Suppressor macrophage treated with lipopolysaccharide for 4 hours (primary cell): ENCODE measurements at regions not wholly inside any gene's neighbourhood (a gene's known extent, or its start where the extent isn't known, plus 50 kb on each side); places are given as distances from the start of the nearest gene placed in this dataset.
"Not testable (repeated sequence)": the region's sequence is repeated elsewhere in the genome, so short reads cannot be mapped to it uniquely, and the experiment has no call there.

Experiments
- DNase-seq: peaks from one replicate; pipeline ENCODE4 v3.0.0-alpha.2; 2020

GRCh38 chr1:30229960-30230359 is 493.4 kb downstream of the MATN1 start:
- DNase-seq, result no peak

DNA sequence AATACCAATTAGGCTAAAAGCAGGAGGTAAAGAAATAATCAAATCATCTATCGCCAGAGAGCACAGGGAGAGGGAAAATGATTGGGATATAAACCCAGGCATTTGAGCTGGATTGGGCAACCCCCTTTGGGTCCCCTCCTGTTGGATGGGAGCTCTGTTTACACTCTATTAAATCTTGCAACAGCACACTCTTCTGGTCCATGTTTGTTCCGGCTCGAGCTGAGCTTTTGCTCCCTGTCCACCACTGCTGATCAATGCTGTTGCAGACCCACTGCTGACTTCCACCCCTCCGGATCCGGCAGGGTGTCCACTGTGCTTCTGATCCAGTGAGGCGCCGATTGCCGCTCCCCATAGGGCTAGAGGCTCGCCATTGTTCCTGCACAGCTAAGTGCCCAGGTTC is 493.8 kb downstream of the MATN1 start:
- DNase-seq, result no peak

GRCh38 chr1:30226648-30227047 is 496.7 kb downstream of the MATN1 start:
- no peak for DNase-seq

DNA sequence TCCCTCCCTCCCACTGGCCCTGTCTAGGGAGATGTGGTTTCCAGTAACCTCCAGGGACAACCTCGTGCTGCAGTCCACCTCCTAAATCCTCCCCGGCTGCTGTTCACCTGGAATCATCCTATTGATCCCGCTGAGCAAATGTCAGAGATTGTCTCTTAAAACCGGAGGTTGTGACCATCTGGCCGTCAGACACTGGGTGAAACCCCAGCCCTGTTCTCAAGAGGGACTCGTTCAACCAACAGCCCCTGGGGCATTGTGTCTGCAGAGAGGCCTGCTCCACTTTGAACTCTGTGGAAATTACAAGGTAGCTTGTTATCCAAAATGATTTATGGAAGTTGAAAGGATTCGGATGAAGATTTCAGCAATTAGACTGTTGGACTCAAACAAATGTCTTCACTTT is 498.0 kb downstream of the MATN1 start:
- no peak for DNase-seq

GRCh38 chr1:30219675-30220074 is 503.7 kb downstream of the MATN1 start:
- DNase-seq, result no peak

DNA sequence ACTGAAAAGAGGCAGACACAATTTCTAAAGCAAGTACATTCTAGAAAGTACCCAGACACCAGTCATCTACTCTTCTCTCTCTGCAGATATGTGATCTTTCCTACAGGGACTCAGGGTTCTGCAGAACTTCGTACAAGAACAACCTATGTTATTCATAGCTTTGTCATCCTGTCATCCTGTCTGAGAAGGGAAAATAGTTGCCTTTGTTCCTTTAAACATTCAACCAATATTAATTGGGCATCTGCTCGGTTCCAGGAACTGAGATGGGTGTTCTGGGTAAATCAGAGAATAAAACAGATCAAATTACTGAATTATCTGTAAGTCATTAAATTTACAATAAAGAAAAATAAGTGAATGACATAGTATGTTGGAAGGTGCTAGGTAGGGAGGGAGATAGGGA is 504.9 kb downstream of the MATN1 start:
- DNase-seq, result no peak

- no peak for DNase-seq
Observed at GRCh38 chr1:30216602-30217001, 506.8 kb downstream of the MATN1 start.

DNA sequence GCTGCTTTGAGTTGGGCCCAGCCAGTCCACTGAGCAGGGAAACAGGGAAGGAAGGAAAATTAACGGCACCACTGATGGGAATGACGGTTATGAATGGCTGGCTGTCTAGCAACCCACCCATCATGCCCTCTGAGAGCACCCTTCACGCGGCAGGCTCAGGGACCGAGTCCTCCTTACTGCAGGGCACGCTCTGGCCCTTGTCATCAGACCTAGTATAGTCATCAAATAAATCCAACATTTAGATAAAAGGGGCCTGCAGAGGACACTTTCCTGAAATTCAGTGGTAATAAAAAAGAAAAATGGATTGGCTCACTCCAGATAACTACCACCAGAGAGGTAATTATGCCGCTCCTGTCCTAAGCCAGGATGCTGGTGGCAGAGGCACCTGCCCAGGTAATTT is 509.4 kb downstream of the MATN1 start:
- DNase-seq, result no peak

GRCh38 chr1:30207962-30208361 is 515.4 kb downstream of the MATN1 start:
- not testable (repeated sequence) for DNase-seq

DNA sequence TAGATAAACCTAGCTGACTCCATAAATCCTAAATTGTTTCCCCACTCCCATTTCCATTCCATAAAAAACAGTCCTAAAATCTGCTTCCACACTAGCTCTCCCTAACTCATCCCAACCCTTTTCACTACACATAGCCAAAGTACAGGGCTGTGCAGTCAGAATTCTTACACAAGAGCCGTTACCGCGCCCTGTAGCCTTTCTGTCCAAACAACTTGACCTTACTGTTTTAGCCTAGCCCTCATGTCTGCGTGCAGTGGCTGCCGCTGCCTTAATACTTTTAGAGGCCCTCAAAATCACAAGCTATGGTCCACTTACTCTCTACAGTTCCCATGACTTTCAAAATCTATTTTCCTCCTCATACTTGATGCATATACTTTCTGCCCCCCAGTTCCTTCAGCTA is 516.8 kb downstream of the MATN1 start:
- not testable (repeated sequence) for DNase-seq

- not testable (repeated sequence) for DNase-seq
Observed at GRCh38 chr1:30204916-30205315, 518.5 kb downstream of the MATN1 start.

DNA sequence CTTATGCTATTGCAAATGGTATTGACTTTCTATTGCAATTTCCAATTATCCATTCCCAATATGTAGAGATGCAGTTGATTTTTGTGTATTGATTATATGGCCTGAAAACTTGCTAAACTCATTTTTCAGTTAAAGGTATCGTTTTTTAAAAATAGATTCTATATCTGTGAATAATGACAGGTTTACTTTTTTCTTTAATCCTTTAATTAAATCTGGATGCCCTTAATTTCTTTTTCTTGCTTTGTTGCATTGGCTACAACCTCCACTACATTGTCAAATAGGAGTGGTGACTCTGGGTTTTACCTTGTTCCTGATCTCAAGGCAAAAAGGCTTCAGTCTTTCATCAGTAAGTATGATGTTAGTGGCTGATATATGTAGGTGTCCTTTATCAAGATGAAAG is 522.4 kb downstream of the MATN1 start:
- DNase-seq, result no peak

DNA sequence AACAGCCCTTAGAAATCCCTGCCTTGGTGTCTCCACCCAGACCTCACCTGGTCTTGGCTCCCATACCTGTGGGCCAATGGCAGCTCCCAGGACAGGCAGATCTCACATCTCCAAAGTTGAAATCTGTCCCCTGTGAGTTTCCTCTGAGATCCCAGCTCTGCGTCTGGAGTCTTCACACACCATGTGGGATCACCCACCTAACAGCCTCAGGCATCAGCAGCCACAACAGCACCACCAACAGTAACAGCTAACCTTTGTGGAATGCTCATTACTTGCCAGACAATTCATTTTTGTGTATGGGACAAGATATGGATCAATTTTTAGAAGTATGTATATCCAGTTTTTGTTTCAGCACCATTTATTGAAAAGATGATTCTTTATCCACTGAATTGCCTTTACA is 523.2 kb downstream of the MATN1 start:
- DNase-seq, result no peak

- no peak for DNase-seq
Observed at GRCh38 chr1:30199563-30199962, 523.8 kb downstream of the MATN1 start.

DNA sequence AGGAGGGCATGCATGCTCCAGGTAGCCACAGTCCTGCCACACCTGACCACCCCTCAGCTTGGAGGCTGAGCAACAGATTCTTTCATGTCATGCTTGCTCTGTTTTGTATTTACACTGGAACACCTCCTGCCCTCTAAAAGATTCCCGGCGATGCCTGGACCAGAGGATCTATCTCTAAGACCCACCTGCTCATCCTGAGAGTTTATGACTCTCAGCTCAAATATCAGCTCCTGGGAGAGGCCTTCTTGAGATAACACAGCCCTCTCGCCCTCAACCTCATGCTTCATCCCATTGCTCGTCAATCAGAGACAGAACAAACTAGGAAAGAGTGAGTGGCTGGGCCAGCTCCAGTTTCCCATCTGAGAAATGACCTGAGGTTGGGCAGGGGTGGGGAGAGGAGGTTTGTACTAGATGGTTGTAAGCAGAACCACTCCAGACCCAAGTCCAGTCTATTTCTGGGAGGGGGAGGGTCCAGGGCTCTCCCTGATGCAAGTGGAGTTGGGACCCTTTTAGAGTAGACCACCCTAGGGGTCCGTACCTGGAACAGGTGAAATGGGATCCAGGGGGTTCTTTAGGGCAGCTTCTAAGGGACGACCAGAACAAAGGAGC is 524.5 kb downstream of the MATN1 start:
- no peak for DNase-seq

- DNase-seq, result no peak
Observed at GRCh38 chr1:30198451-30198760, 525.0 kb downstream of the MATN1 start.

DNA sequence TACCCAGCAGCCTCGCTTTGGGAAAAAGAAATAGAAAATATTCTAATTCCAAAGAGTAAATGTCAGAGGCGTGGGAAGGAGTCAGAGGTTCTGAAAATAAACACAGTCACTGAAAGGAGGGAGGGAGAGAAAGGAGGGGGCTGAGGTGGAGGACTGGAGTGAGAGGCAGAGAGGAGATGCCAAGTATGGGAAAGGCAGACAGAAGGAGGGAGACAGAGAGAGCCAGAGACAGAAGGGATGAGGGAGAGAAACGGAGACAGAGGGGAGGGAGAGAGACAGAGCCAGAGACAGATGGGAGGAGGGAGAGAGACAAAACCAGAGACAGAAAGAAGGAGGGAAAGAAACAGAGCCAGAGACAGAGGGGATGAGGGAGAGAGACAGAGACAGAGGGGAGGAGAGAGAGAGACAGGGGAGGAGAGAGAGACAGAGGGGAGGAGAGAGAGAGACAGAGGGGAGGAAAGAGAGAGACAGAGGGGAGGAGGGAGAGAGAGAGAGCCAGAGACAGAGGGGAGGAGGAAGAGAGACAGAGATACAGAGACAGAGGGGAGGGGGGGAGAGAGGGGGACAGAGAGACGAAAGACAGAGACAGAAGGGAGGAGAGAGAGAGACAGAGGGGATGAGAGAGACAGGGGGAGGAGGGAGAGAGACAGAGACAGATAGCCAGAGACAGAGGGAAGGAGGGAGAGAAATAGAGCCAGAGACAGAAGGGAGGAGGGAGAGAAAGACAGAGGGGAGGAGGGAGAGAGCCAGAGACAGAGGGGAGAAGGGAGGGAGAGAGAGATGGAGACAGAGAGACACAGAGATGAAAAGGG is 525.5 kb downstream of the MATN1 start:
- no peak for DNase-seq

DNA sequence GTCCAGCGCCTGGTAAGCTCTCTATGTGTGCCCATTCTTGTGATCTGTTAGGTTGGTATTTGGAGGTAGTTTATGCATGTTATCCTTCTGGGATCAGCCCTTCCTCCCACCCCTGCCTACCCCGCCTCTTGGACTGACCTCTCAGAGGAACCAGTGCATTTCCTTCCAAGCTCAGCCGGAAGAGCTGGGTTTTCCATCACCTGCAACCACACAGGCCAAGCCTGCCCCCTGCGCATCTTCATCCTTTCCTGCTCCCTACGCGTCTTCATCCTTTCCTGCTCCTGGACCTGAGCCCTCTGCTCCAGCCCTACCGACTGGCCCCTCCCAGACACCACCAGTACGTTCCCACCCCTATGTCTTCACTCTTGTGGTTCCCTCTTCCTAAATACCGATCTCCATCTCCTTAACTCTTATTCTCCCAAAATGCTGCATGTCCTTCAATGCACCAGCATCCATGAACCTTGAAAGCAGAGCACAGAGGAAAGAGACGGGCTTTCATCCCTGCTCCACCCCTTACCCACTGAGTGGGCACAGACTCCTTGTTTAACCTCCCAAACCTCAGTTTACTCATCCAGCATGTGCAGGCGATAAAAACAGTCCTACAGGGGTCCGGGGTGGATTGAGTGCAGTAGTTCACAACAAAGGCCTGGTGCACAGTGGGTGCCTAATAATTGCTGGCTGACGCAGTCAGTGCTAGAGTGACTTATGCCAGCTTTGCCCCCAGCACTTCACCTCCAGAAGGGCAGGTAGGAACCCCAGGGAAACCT is 526.3 kb downstream of the MATN1 start:
- DNase-seq, result no peak

- no peak for DNase-seq
Observed at GRCh38 chr1:30196457-30196856, 526.9 kb downstream of the MATN1 start.

DNA sequence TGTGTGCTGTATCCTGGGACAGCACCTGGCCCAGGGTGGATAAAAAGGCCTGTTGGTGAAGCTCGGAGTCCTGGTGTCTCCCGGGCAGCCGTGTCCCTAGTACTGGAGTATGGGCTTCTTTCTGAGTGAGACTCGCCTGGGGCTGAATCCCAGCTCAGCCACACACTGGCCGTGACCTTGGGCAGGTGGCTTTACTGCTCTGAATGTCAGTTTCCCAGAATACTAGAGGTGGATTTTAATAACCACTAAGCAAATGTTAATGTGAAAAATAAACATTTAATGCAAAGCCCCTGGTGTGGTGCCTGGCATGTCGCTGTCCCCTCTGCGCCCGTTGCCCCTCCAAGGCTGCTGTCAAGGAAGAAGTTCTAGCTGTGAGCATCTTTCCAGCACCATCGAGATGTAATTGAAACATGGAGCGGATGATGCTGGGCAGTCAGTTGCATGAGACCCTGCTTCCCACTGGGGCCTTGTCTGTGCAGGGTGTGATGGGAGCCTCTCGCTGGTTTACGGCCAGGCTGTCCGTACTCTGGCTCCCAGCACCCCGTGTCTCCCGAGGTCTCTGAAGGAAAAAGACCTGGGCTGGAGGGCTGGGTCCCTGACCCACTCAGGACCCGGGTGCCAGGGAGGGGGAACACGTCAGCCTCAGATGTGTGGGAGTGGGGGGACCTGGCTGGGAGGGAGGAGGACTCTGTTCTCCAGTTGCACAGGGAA is 527.8 kb downstream of the MATN1 start:
- no peak for DNase-seq

DNA sequence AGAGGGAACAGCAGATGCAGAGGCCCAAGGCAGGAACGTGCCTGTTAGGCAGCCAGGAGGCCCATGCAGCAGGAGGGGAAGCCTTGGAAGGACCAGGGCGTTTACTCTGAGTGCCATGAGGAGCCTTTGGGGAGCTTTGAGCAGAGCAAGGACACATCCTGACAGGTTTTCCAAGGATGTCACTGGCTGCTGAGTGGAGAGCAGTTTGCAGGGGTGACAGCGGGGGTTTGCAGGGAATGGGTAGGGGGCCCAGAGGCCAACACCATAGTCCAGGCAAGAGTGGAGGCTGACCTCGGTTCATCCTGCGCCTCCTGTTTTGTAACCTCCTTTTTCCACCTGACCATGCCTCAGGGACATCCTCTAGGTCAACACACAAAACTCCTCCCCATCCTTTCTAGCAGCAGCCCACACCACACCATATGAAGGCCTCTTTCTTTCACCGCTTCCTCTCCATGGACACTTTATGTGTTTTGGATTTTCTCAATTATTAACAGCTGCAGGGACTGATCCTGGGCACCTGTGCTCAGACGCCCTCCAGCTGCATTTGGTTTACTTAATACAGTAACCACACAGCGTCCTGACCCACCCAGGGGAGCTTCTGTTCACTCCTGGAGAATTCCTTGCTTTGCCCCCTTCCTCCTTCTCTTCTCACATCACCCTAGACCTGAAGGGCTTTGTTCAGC is 528.5 kb downstream of the MATN1 start:
- no peak for DNase-seq

DNA sequence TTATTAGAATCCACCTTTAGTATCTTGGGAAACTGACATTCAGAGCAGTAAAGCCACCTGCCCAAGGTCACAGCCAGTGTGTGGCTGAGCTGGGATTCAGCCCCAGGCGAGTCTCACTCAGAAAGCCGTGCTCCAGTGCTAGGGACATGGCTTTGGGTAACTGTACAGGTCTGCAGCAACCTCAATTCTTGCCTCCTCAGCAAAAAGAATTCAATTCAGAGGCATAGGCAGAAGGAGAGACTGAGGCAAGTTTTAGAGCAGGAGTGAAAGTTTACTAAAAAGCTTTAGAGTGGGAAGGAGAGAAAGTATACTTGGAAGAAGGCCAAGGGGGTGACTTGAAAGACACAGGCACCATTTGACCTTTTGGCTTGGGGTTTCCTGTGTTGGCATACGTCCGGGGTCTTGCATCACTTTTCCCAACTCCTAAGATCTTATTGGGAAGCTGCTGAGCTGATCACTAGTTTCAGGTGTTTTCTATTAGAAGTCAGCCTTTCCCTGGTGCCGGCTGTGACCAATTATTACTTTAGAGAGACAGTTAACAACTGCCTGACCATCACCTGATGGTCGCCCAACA is 529.3 kb downstream of the MATN1 start:
- no peak for DNase-seq
